H1 (cell line): ENCODE measurements at regions not wholly inside any gene's neighbourhood (a gene's known extent, or its start where the extent isn't known, plus 50 kb on each side); places are given as distances from the start of the nearest gene placed in this dataset.

Experiments used
- CTCF ChIA-PET: fragments of 300-600 bp; sonication (Branson Sonifier 250); formaldehyde crosslinking; loops from one replicate; lab custom pipeline; 2021; ENCODE audit not compliant: partially characterized antibody; lab: Charles Lee
- POLR2A ChIA-PET: fragments of 300-600 bp; sonication (Branson Sonifier 250); formaldehyde crosslinking; loops from one replicate; lab custom pipeline; 2021; ENCODE audit warnings: inconsistent platforms; ENCODE audit not compliant: partially characterized antibody; lab: Charles Lee
- DNase-seq, 2 experiments: peaks; one replicate each; pipeline versions ENCODE4 v3.0.0 to v3.0.0-alpha.2; 2010 to 2022; ENCODE audit warnings: low spot score in 2 of 2, low read depth in 1 of 2, mixed read lengths in 1 of 2
- FAIRE-seq: peaks from 2 replicates; lab custom pipeline; 2011; peaks lifted over from hg19 to GRCh38; lab: Jason Lieb, UNC
- H2AFZ ChIP-seq: 2 replicates; pipeline ENCODE4 v1.8.1; 2012; ENCODE audit warnings: low read length, inconsistent platforms
- H2AK5ac ChIP-seq: 2 replicates; pipeline ENCODE4 v1.6.1; 2013; ENCODE audit warnings: low read depth, low read length
- H2BK120ac ChIP-seq: replicated peaks from 2 replicates; pipeline ENCODE3; 2013; ENCODE audit warnings: low read depth, low read length, inconsistent platforms
- H2BK12ac ChIP-seq: 2 replicates; pipeline ENCODE4 v1.6.1; 2013; ENCODE audit warnings: low read depth, low read length
- H2BK15ac ChIP-seq: 2 replicates; pipeline ENCODE4 v1.6.1; 2013; ENCODE audit warnings: low read length
- H2BK20ac ChIP-seq: 2 replicates; pipeline ENCODE4 v1.6.1; 2013; ENCODE audit warnings: low read length
- H2BK5ac ChIP-seq: 2 replicates; pipeline ENCODE4 v1.6.1; 2013; ENCODE audit warnings: low read depth, low read length
- H3K14ac ChIP-seq: 2 replicates; pipeline ENCODE4 v1.6.1; 2013; ENCODE audit warnings: inconsistent platforms; ENCODE audit not compliant: insufficient read length
- H3K18ac ChIP-seq: 2 replicates; pipeline ENCODE4 v1.6.1; 2013; ENCODE audit warnings: low read length; ENCODE audit errors: extremely low read depth
- H3K23ac ChIP-seq: 2 replicates; pipeline ENCODE4 v1.6.1; 2013; ENCODE audit warnings: inconsistent platforms; ENCODE audit not compliant: insufficient read length
- H3K23me2 ChIP-seq: 2 replicates; pipeline ENCODE4 v1.6.1; 2013; ENCODE audit warnings: low read depth, low read length
- H3K27ac ChIP-seq: 2 replicates; pipeline ENCODE4 v1.6.1; 2011; ENCODE audit warnings: low read depth, low read length, inconsistent platforms
- H3K27me3 ChIP-seq, 4 experiments: replicated peaks in 1 of 4; 1 replicate in 1 of 4; 2 replicates in 3 of 4; pipeline versions ENCODE4 v1.6.1 to v1.8.1; 2011 to 2013; ENCODE audit warnings: low read length in 3 of 4, mild to moderate bottlenecking in 3 of 4, inconsistent platforms in 2 of 4, mixed read lengths in 2 of 4, moderate library complexity in 1 of 4; ENCODE audit not compliant: control insufficient read depth in 3 of 4, insufficient read depth in 3 of 4; ENCODE audit errors: extremely low read depth in 1 of 4
- H3K36me3 ChIP-seq, 4 experiments: 2 replicates each; pipeline versions ENCODE4 v1.6.1 to v1.8.1; 2011 to 2013; ENCODE audit warnings: mild to moderate bottlenecking in 4 of 4, low read length in 3 of 4, moderate library complexity in 2 of 4, control low read depth in 1 of 4, inconsistent platforms in 1 of 4; ENCODE audit not compliant: insufficient read depth in 4 of 4, control insufficient read depth in 2 of 4
- H3K4ac ChIP-seq: replicated peaks from 2 replicates; pipeline ENCODE3; 2013; ENCODE audit warnings: low read length, low read depth, mixed read lengths, inconsistent platforms; ENCODE audit not compliant: insufficient read length
- H3K4me1 ChIP-seq, 4 experiments: replicated peaks in 1 of 4; 1 replicate in 1 of 4; 2 replicates in 3 of 4; pipeline versions ENCODE4 v1.6.1 to v1.8.1; 2011 to 2013; ENCODE audit warnings: low read length in 3 of 4, inconsistent platforms in 2 of 4, mixed read lengths in 1 of 4; ENCODE audit not compliant: insufficient read depth in 4 of 4, control insufficient read depth in 3 of 4
- H3K4me2 ChIP-seq, 2 experiments: 2 replicates each; pipeline versions ENCODE4 v1.6.1 to v1.8.1; 2011 to 2013; ENCODE audit warnings: low read depth in 2 of 2, low read length in 2 of 2, control low read depth in 1 of 2, inconsistent platforms in 1 of 2, mild to moderate bottlenecking in 1 of 2; ENCODE audit not compliant: insufficient read depth in 1 of 2
- H3K4me3 ChIP-seq, 4 experiments: fragments of 200-600, 300-600 bp in 1 of 4; sonication (generic), shearing (Covaris generic), sonication (Bioruptor Twin) in 1 of 4; 2 replicates each; pipeline versions ENCODE4 v1.5.1 to v1.8.1; 2011 to 2016; ENCODE audit warnings: low read length in 4 of 4, low read depth in 3 of 4, control low read depth in 2 of 4, inconsistent platforms in 2 of 4, mild to moderate bottlenecking in 2 of 4, mixed read lengths in 1 of 4, moderate library complexity in 1 of 4; ENCODE audit not compliant: insufficient read depth in 2 of 4; ENCODE audit errors: extremely low read depth in 1 of 4
- H3K56ac ChIP-seq: replicated peaks from 2 replicates; pipeline ENCODE3; 2013; ENCODE audit warnings: low read depth, mild to moderate bottlenecking, mixed read lengths, low read length, inconsistent platforms; ENCODE audit not compliant: insufficient read length
- H3K79me1 ChIP-seq: 2 replicates; pipeline ENCODE4 v1.6.1; 2013; ENCODE audit warnings: low read depth, low read length, control low read depth
- H3K79me2 ChIP-seq, 2 experiments: 2 replicates each; pipeline versions ENCODE4 v1.6.1 to v1.8.1; 2012 to 2013; ENCODE audit warnings: low read length in 2 of 2, mild to moderate bottlenecking in 2 of 2, inconsistent platforms in 1 of 2; ENCODE audit not compliant: insufficient read depth in 2 of 2, control insufficient read depth in 1 of 2
- H3K9ac ChIP-seq, 4 experiments: replicated peaks in 1 of 4; 1 replicate in 1 of 4; 2 replicates in 3 of 4; pipeline versions ENCODE4 v1.6.1 to v1.8.1; 2011 to 2013; ENCODE audit warnings: low read depth in 3 of 4, low read length in 3 of 4, control low read depth in 2 of 4, mild to moderate bottlenecking in 2 of 4, moderate library complexity in 2 of 4, inconsistent platforms in 1 of 4; ENCODE audit errors: extremely low read depth in 1 of 4
- H3K9me3 ChIP-seq, 2 experiments: 2 replicates each; pipeline versions ENCODE4 v1.6.1 to v1.8.1; 2012 to 2013; ENCODE audit warnings: mild to moderate bottlenecking in 2 of 2, moderate library complexity in 2 of 2, control low read depth in 1 of 2, inconsistent platforms in 1 of 2, low read depth in 1 of 2, low read length in 1 of 2, mixed read lengths in 1 of 2; ENCODE audit not compliant: insufficient read depth in 2 of 2
- H4K20me1 ChIP-seq, 2 experiments: replicated peaks in 1 of 2; 2 replicates each; pipeline versions ENCODE3 to v1.8.1; 2011 to 2013; ENCODE audit warnings: inconsistent platforms in 2 of 2, low read length in 2 of 2, mild to moderate bottlenecking in 1 of 2; ENCODE audit not compliant: insufficient read depth in 2 of 2, control insufficient read depth in 1 of 2
- H4K5ac ChIP-seq: 2 replicates; pipeline ENCODE4 v1.6.1; 2013; ENCODE audit warnings: low read length, low read depth, mixed read lengths, inconsistent platforms; ENCODE audit not compliant: insufficient read length
- H4K8ac ChIP-seq: 2 replicates; pipeline ENCODE4 v1.8.0; 2013; ENCODE audit warnings: mild to moderate bottlenecking, moderate library complexity, low read length, inconsistent platforms; ENCODE audit not compliant: insufficient read depth; ENCODE audit errors: extremely low read depth
- H4K91ac ChIP-seq: replicated peaks from 2 replicates; pipeline ENCODE3; 2013; ENCODE audit warnings: low read length, mixed read lengths, inconsistent platforms; ENCODE audit not compliant: insufficient read length
- RXRA ChIP-seq: IDR thresholded peaks from 2 replicates; pipeline ENCODE4 v1.6.1; 2011; ENCODE audit warnings: low read depth, mild to moderate bottlenecking, low read length, moderate library complexity; ENCODE audit not compliant: insufficient read depth
- YY1 ChIP-seq: IDR thresholded peaks from 2 replicates; pipeline ENCODE4 v1.6.1; 2011; ENCODE audit warnings: low read depth, mild to moderate bottlenecking, low read length
- WGBS, 2 experiments: shearing (Covaris generic) in 1 of 2; methylation state at CpG; one replicate each; pipeline versions ENCODE4 v1.1.6 to v1.1.7; 2013 to 2015; ENCODE audit warnings: low lambda C conversion rate in 2 of 2, mixed read lengths in 2 of 2, inconsistent platforms in 1 of 2, low coverage in 1 of 2, missing lambda C conversion rate in 1 of 2; ENCODE audit not compliant: insufficient replicate concordance in 2 of 2, insufficient coverage in 1 of 2, insufficient read length in 1 of 2; ENCODE audit errors: extremely low coverage in 1 of 2, missing lambda C conversion rate in 1 of 2; 5-methylcytosine and 5-hydroxymethylcytosine counted together

DNA sequence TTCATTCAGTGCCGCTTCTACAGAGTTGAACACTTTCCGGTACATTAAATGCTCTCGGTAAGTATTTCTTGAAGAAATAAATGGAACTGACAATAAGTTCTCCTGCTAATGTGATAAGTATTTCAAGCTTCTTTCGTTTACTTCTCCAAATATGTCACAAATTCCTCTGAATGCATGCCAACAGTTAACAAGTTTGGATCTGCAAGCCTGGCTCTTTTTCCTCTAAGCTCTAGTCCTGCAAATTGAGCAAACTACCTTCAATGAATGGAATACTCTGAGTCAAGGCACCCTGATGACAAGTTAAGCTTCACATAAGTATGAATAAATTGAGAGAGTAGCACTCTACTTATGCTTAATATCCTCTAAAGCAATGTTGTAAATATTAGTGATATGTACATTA, 403.6 kb downstream of the PDGFC start:
- 82% methylated on average over 4 of the region's 4 CpGs; no CpG with 5 or more reads in 1 of the 2 experiments for WGBS, 2 experiments
- no peak for DNase-seq
- Histone ChIP-seq H3K4me1 (no peaks in the 10 kb centered on the region; a peak in 1 of 7 replicates), H3K79me2 (no peaks in the 10 kb centered on the region), H3K18ac (no peak overlapping the region), H2AFZ (0 out of 2 replicates have a peak overlapping the region, but pooled peaks have one; percentile 46), H3K56ac (no peak overlapping the region), H3K9ac (no peak overlapping the region), H3K36me3 (no peaks in the 10 kb centered on the region), H3K23ac (no peak overlapping the region), H2BK12ac (no peak overlapping the region), H2BK20ac (no peak overlapping the region), H2BK120ac (no peak overlapping the region), H4K20me1 (no peaks in the 10 kb centered on the region), H3K9me3 (no peaks in the 10 kb centered on the region), H3K14ac (no peak overlapping the region), H2BK15ac (no peak overlapping the region), H3K27ac (no peak overlapping the region), H4K91ac (no peak overlapping the region), H2AK5ac (no peak overlapping the region), H2BK5ac (no peak overlapping the region), H3K23me2 (no peaks in the 10 kb centered on the region), H4K8ac (no peak overlapping the region), H3K4ac (no peak overlapping the region), H3K4me3 (no peak overlapping the region), H3K79me1 (no peaks in the 10 kb centered on the region), H4K5ac (no peak overlapping the region), H3K27me3 (peaks cover 0 to 1% (median 0%) of the 10 kb centered on the region in 4 experiments; a peak in 1 of 7 replicates), H3K4me2 (no peak overlapping the region)
- FAIRE-seq, result no peak
- ChIA-PET CTCF (no interaction called here), POLR2A (no interaction called here)
- TF ChIP-seq YY1, result no peak
- no peak for TF ChIP-seq RXRA
